ENCODE measurements at regions not wholly inside any gene's neighbourhood (a gene's known extent, or its start where the extent isn't known, plus 50 kb on each side); places are given as distances from the start of the nearest gene placed in this dataset.

DNA sequence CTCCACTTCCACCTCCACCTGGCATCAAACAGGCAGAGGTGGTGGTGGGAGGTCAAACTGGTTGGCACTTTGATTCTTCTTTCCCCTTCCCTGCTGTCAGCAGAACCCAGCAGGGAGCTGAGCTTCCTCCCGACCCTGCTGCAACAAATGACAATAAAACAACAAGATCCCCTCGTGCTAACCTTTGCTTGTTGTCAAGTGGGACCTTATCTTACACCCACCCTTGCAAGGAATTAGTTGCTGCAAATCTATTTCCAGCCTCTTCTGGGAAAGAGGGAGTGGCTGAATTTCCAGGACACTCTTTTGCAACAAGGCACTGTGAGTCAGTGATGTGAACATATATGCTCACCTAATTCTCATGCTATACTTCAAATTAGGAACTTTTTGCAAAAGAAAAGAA lies 655.1 kb downstream of the DSC3 start:
- intact Hi-C loops (cut with DNase I, micrococcal nuclease) = no loop called here
- Histone ChIP-seq H3K4me1 (ENCODE audit: low read depth) (no peaks in the 10 kb centered on the region), H3K36me3 (ENCODE audit: low read depth) (no peaks in the 10 kb centered on the region), H3K9me3 (no peaks in the 10 kb centered on the region), H3K4me3 (no peak overlapping the region)
- TF ChIP-seq, protein P1, sequence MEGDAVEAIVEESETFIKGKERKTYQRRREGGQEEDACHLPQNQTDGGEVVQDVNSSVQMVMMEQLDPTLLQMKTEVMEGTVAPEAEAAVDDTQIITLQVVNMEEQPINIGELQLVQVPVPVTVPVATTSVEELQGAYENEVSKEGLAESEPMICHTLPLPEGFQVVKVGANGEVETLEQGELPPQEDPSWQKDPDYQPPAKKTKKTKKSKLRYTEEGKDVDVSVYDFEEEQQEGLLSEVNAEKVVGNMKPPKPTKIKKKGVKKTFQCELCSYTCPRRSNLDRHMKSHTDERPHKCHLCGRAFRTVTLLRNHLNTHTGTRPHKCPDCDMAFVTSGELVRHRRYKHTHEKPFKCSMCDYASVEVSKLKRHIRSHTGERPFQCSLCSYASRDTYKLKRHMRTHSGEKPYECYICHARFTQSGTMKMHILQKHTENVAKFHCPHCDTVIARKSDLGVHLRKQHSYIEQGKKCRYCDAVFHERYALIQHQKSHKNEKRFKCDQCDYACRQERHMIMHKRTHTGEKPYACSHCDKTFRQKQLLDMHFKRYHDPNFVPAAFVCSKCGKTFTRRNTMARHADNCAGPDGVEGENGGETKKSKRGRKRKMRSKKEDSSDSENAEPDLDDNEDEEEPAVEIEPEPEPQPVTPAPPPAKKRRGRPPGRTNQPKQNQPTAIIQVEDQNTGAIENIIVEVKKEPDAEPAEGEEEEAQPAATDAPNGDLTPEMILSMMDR (IDR thresholded peaks at IDR 0.05) = no peak
- ATAC-seq (no peak), DNase-seq (no peak)

DNA sequence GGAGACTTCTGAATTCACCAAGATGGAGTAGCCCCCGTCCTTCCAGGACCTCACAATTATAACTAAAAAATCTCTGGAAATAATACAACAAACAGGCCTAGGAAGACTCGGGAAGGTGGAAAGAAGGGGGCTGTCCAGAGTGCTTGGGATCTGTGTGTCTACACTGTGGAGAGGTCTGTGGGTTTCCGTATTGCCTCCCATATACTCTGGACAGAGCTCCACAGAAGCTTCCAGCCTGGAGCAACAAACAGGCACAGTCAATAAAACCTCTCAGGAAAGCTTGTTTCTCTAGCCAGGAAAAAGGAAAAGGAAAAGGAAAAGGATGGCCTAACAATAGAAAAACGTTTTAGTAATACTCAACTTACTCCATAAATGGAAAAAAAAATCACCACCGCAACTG lies 655.9 kb downstream of the DSC3 start:
- H3K4me3 ChIP-seq = no peak overlapping the region
- DNase-seq (no peak), ATAC-seq (no peak)
- H3K36me3 ChIP-seq (ENCODE audit: low read depth) = no peaks in the 10 kb centered on the region
- no peaks in the 10 kb centered on the region for H3K9me3 ChIP-seq
- H3K4me1 ChIP-seq (ENCODE audit: low read depth) = no peaks in the 10 kb centered on the region
- TF ChIP-seq, protein P1 (IDR thresholded peaks at IDR 0.05) = no peak
- intact Hi-C loops (cut with DNase I, micrococcal nuclease) = no loop called here

DNA sequence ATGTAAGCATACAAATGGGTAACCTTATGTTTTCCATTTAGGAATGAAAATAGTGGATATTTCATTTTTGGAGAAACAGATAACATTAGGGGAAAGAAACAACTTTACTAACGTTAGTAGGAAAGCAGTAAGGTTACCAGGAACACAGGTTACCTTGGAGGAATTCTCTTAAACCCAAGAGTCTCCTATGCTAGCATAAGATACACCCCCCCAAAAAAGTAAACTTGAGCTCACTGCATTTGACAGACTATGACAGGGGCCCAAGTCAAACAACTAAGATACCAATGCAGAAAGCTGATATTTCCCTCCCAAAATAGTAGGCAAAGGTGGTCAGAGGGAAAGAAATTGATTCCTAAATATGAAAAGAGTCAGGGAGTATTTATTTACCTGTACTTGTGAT lies 656.9 kb downstream of the DSC3 start:
- ATAC-seq (no peak), DNase-seq (no peak)
- Histone ChIP-seq H3K4me1 (ENCODE audit: low read depth) (no peaks in the 10 kb centered on the region), H3K9me3 (no peaks in the 10 kb centered on the region), H3K4me3 (no peak overlapping the region), H3K36me3 (ENCODE audit: low read depth) (no peaks in the 10 kb centered on the region)
- intact Hi-C loops (cut with DNase I, micrococcal nuclease) = no loop called here
- TF ChIP-seq, protein P1 (IDR thresholded peaks at IDR 0.05) = no peak

DNA sequence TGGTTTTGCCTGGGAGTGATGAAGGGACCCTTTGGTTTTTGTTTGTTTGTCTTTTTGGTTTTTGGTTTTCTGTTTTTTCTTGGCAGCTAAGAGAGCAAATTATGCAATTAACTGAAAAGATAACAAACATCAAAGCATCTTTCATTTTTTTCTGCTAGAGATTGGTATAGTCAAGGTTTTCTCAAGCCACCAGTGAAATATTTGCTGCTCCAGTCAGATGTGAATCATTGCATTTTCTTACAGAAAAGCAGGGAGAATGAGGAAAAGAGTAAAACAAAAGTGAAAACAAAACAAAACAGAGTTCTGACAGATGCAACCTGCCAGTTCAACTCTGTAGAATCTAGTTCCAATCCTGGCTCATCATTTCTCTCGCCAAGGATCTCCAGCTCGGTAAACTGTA lies 660.7 kb downstream of the DSC3 start:
- H3K36me3 ChIP-seq (ENCODE audit: low read depth) = no peaks in the 10 kb centered on the region
- no peaks in the 10 kb centered on the region for H3K4me1 ChIP-seq (ENCODE audit: low read depth)
- DNase-seq (no peak), ATAC-seq (no peak)
- TF ChIP-seq, protein P1 (IDR thresholded peaks at IDR 0.05) = no peak
- intact Hi-C loops (cut with DNase I, micrococcal nuclease) = no loop called here
- H3K4me3 ChIP-seq = no peak overlapping the region
- no peaks in the 10 kb centered on the region for H3K9me3 ChIP-seq

DNA sequence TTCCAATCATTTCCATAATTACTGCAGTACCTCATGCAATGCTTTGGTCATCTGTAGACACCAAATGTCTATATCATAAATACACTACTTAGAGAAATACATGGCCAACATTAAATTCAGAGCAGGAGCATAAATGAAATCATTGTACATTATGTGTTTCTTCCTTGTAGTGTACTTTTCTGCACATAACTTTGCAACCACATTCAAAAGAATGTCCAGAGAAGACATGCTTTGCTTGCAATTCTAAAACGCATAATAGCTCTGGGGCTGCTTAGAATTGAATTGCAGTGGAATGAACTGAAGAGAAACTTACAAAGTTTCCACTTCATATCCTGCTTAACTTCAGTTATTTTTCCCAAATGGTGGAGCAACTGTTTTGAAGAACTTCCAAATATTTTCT lies 664.4 kb downstream of the DSC3 start:
- H3K36me3 ChIP-seq (ENCODE audit: low read depth) = no peaks in the 10 kb centered on the region
- H3K4me1 ChIP-seq (ENCODE audit: low read depth) = no peaks in the 10 kb centered on the region
- no peak overlapping the region for H3K4me3 ChIP-seq
- H3K9me3 ChIP-seq = no peaks in the 10 kb centered on the region
- ATAC-seq (no peak), DNase-seq (no peak)
- intact Hi-C loops (cut with DNase I, micrococcal nuclease) = no loop called here
- TF ChIP-seq, protein P1 (IDR thresholded peaks at IDR 0.05) = no peak

DNA sequence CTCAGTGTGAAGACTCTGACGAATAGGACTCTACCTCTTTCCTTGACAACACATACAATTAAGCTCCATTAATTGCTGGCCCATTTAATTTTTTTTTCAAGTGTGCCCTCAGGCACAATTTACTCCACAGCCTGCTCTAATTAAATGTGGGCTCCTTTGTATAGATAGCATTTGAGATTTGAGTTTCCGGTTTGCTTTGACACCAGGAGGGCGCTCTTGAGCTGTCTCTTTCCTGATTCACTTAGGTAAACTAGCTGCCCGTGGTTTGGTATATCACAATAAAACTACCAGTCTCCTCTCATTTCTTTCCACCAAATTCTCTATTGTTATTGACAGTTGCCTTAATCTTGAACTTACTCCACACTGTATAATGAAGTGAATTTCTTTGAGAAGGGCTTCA lies 666.0 kb downstream of the DSC3 start:
- H3K9me3 ChIP-seq = no peaks in the 10 kb centered on the region
- TF ChIP-seq, protein P1 (IDR thresholded peaks at IDR 0.05) = no peak
- no peak for ATAC-seq
- peak in 1 of 3 donors; percentile 5 for DNase-seq
- H3K4me3 ChIP-seq = no peak overlapping the region
- H3K4me1 ChIP-seq (ENCODE audit: low read depth) = no peaks in the 10 kb centered on the region
- H3K36me3 ChIP-seq (ENCODE audit: low read depth) = no peaks in the 10 kb centered on the region
- intact Hi-C loops (cut with DNase I, micrococcal nuclease) = no loop called here

Data from mucosa of descending colon (tissue), 3 donors.